ENCODE measurements at regions not wholly inside any gene's neighbourhood (a gene's known extent, or its start where the extent isn't known, plus 50 kb on each side); places are given as distances from the start of the nearest gene placed in this dataset.

DNA sequence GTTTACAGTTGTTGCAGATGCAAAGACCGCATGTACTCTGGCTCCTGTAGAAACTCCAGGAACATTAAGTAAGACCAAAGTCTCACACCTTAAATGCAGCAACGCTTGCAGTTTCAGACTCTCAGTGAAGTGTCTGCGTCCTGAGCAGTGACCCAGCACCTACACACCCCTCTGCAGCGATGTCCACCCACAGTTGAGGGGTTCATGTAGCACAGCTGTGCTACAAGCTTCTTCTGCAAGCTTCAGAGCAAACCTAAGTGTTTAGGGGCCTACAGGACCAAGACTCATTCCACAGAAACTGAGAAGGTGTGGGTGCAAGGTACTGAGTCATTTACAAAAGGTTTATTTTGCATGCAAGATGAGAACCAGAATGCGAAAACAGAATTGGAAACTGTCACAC lies 191.0 kb downstream of the IRX2 start:
- CTCF ChIA-PET: no interaction called here
- Histone ChIP-seq H3K4me3 (replicated peaks in 1 of 2; ENCODE audit: low read depth in 1 of 2, low read length in 2 of 2) (no peak overlapping the region), H3K9me2 (ENCODE audit: insufficient read depth) (no peaks in the 10 kb centered on the region), H3K4me2 (ENCODE audit: low read length) (no peak overlapping the region), H2AFZ (ENCODE audit: low read depth, low read length, poor library complexity, severe bottlenecking) (no peak overlapping the region), H3K27me3 (ENCODE audit: insufficient read depth, low read length) (no peaks in the 10 kb centered on the region), H4K20me1 (ENCODE audit: insufficient read depth) (no peaks in the 10 kb centered on the region), H3K27ac (ENCODE audit: low read depth, low read length) (no peak overlapping the region), H3K9ac (ENCODE audit: low read length) (no peak overlapping the region), H3K9me3 (ENCODE audit: control insufficient read depth in 1 of 2, insufficient read depth in 1 of 2, low read depth in 1 of 2, low read length in 2 of 2) (peaks cover 3 to 44% of the 10 kb centered on the region in 2 experiments; a peak in 2 of 4 replicates), H3K79me2 (ENCODE audit: insufficient read depth, low read length) (no peaks in the 10 kb centered on the region), H3K4me1 (ENCODE audit: control insufficient read depth in 1 of 2, insufficient read depth in 2 of 2, low read length in 2 of 2) (no peaks in the 10 kb centered on the region), H3K36me3 (ENCODE audit: control insufficient read depth in 1 of 2, insufficient read depth in 2 of 2, low read length in 2 of 2) (no peaks in the 10 kb centered on the region)
- TF ChIP-seq RAD21 (IDR thresholded peaks at IDR 0.05; ENCODE audit: low read depth) (no peak), POLR2A (IDR thresholded peaks at IDR 0.05; ENCODE audit: borderline replicate concordance, extremely low read depth, insufficient read depth, insufficient read length) (no peak), ZFX (IDR thresholded peaks at IDR 0.05) (no peak), SRF (IDR thresholded peaks at IDR 0.05; ENCODE audit: low read depth) (no peak), EGR1 (IDR thresholded peaks at IDR 0.05; ENCODE audit: low read depth) (no peak), EZH2 (IDR thresholded peaks at IDR 0.05) (no peak)
- TF ChIP-seq, protein P1, sequence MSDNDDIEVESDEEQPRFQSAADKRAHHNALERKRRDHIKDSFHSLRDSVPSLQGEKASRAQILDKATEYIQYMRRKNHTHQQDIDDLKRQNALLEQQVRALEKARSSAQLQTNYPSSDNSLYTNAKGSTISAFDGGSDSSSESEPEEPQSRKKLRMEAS (IDR thresholded peaks at IDR 0.05): no peak
- TF ChIP-seq, protein P2, sequence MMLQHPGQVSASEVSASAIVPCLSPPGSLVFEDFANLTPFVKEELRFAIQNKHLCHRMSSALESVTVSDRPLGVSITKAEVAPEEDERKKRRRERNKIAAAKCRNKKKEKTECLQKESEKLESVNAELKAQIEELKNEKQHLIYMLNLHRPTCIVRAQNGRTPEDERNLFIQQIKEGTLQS (IDR thresholded peaks at IDR 0.05): no peak
- TF ChIP-seq, protein P3, sequence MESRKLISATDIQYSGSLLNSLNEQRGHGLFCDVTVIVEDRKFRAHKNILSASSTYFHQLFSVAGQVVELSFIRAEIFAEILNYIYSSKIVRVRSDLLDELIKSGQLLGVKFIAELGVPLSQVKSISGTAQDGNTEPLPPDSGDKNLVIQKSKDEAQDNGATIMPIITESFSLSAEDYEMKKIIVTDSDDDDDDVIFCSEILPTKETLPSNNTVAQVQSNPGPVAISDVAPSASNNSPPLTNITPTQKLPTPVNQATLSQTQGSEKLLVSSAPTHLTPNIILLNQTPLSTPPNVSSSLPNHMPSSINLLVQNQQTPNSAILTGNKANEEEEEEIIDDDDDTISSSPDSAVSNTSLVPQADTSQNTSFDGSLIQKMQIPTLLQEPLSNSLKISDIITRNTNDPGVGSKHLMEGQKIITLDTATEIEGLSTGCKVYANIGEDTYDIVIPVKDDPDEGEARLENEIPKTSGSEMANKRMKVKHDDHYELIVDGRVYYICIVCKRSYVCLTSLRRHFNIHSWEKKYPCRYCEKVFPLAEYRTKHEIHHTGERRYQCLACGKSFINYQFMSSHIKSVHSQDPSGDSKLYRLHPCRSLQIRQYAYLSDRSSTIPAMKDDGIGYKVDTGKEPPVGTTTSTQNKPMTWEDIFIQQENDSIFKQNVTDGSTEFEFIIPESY (IDR thresholded peaks at IDR 0.05; ENCODE audit: extremely low read depth, insufficient replicate concordance, low read length): no peak
- no peak for ATAC-seq
- DNase-seq (ENCODE audit: low read depth, low spot score): no peak
- POLR2A ChIA-PET: no interaction called here
- RAD21 ChIA-PET (ENCODE audit: low non-redundant PET in 1 of 2, low total read pairs in 2 of 2, uncharacterized antibody in 2 of 2, unreplicated experiment in 2 of 2): no interaction called here
- no TSS peak for BruUV-seq (replicated peaks)
- intact Hi-C loops (cut with micrococcal nuclease): no loop called here

DNA sequence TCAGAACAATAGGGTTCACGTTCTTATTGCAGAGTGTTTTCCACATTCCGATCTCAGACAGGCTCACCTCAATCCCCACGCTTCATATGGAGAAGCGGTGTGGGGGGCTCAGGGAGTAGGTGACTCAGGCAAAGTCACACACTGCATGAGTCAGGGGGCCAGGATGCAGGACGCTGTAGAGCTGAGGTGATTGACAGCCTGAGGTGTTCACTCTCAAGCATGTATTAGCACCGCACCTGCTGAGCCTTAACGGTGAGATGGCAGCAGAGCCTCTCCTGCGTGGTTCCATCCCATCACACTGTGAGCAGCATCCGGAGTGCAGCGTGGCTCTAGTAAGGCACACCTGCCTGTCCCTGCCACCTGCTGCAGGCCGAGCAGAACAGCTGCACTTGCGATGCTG lies 194.0 kb downstream of the IRX2 start:
- no peaks in the 10 kb centered on the region for H3K9me2 ChIP-seq (ENCODE audit: insufficient read depth)
- no peaks in the 10 kb centered on the region for H4K20me1 ChIP-seq (ENCODE audit: insufficient read depth)
- H3K27me3 ChIP-seq (ENCODE audit: insufficient read depth, low read length): no peaks in the 10 kb centered on the region
- H3K36me3 ChIP-seq (ENCODE audit: control insufficient read depth in 1 of 2, insufficient read depth in 2 of 2, low read length in 2 of 2): no peaks in the 10 kb centered on the region
- ATAC-seq (no peak), DNase-seq (ENCODE audit: low read depth, low spot score) (no peak)
- H3K4me1 ChIP-seq (ENCODE audit: control insufficient read depth in 1 of 2, insufficient read depth in 2 of 2, low read length in 2 of 2): no peaks in the 10 kb centered on the region
- H3K4me3 ChIP-seq (replicated peaks in 1 of 2; ENCODE audit: low read depth in 1 of 2, low read length in 2 of 2): no peak overlapping the region
- no peaks in the 10 kb centered on the region for H3K79me2 ChIP-seq (ENCODE audit: insufficient read depth, low read length)
- H3K4me2 ChIP-seq (ENCODE audit: low read length): no peak overlapping the region
- no TSS peak for BruUV-seq (replicated peaks)
- intact Hi-C loops (cut with micrococcal nuclease): no loop called here
- ChIA-PET POLR2A (no interaction called here), RAD21 (ENCODE audit: low non-redundant PET in 1 of 2, low total read pairs in 2 of 2, uncharacterized antibody in 2 of 2, unreplicated experiment in 2 of 2) (no interaction called here), CTCF (no interaction called here)
- no peak overlapping the region for H2AFZ ChIP-seq (ENCODE audit: low read depth, low read length, poor library complexity, severe bottlenecking)
- no peak overlapping the region for H3K9ac ChIP-seq (ENCODE audit: low read length)
- peaks cover 13 to 54% of the 10 kb centered on the region in 2 experiments; a peak in 2 of 4 replicates for H3K9me3 ChIP-seq (ENCODE audit: control insufficient read depth in 1 of 2, insufficient read depth in 1 of 2, low read depth in 1 of 2, low read length in 2 of 2)
- no peak overlapping the region for H3K27ac ChIP-seq (ENCODE audit: low read depth, low read length)
- TF ChIP-seq POLR2A (IDR thresholded peaks at IDR 0.05; ENCODE audit: borderline replicate concordance, extremely low read depth, insufficient read depth, insufficient read length) (no peak), RAD21 (IDR thresholded peaks at IDR 0.05; ENCODE audit: low read depth) (no peak), FOSL1 (IDR thresholded peaks at IDR 0.05; ENCODE audit: low read depth) (no peak), EZH2 (IDR thresholded peaks at IDR 0.05) (no peak), ZNF274 (IDR thresholded peaks at IDR 0.05; ENCODE audit: low read depth, low read length) (no peak)
- TF ChIP-seq, protein P4, sequence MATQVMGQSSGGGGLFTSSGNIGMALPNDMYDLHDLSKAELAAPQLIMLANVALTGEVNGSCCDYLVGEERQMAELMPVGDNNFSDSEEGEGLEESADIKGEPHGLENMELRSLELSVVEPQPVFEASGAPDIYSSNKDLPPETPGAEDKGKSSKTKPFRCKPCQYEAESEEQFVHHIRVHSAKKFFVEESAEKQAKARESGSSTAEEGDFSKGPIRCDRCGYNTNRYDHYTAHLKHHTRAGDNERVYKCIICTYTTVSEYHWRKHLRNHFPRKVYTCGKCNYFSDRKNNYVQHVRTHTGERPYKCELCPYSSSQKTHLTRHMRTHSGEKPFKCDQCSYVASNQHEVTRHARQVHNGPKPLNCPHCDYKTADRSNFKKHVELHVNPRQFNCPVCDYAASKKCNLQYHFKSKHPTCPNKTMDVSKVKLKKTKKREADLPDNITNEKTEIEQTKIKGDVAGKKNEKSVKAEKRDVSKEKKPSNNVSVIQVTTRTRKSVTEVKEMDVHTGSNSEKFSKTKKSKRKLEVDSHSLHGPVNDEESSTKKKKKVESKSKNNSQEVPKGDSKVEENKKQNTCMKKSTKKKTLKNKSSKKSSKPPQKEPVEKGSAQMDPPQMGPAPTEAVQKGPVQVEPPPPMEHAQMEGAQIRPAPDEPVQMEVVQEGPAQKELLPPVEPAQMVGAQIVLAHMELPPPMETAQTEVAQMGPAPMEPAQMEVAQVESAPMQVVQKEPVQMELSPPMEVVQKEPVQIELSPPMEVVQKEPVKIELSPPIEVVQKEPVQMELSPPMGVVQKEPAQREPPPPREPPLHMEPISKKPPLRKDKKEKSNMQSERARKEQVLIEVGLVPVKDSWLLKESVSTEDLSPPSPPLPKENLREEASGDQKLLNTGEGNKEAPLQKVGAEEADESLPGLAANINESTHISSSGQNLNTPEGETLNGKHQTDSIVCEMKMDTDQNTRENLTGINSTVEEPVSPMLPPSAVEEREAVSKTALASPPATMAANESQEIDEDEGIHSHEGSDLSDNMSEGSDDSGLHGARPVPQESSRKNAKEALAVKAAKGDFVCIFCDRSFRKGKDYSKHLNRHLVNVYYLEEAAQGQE (IDR thresholded peaks at IDR 0.05; ENCODE audit: low read depth): no peak
- TF ChIP-seq, protein P2 (IDR thresholded peaks at IDR 0.05): no peak

Measured in HCT116 (cell line).